ENCODE measurements at regions not wholly inside any gene's neighbourhood (a gene's known extent, or its start where the extent isn't known, plus 50 kb on each side); places are given as distances from the start of the nearest gene placed in this dataset.
A peak's percentile ranks its signal among the peaks of the same experiment; 100 is the strongest.

GRCh38 chr10:4108693-4109092, 323.7 kb upstream of the KLF6 start:
- no peaks in the 10 kb centered on the region for H3K4me1 ChIP-seq
- ATAC-seq (no peak), DNase-seq (no peak)
- no peaks in the 10 kb centered on the region for H3K36me3 ChIP-seq
- H3K27ac ChIP-seq, result no peak overlapping the region
- no peak for TF ChIP-seq CTCF (IDR thresholded peaks at IDR 0.05)
- H3K27me3 ChIP-seq (ENCODE audit: low read depth), result no peaks in the 10 kb centered on the region
- no peak overlapping the region for H3K4me3 ChIP-seq
- no peaks in the 10 kb centered on the region for H3K9me3 ChIP-seq
- intact Hi-C loops (cut with DNase I), result no loop called here

GRCh38 chr10:4107285-4107851, 322.4 kb upstream of the KLF6 start:
- DNase-seq, result no peak
- intact Hi-C loops (cut with DNase I), result no loop called here
- Histone ChIP-seq H3K27ac (no peak overlapping the region), H3K4me1 (no peaks in the 10 kb centered on the region), H3K9me3 (no peaks in the 10 kb centered on the region), H3K36me3 (no peaks in the 10 kb centered on the region), H3K4me3 (no peak overlapping the region), H3K27me3 (ENCODE audit: low read depth) (no peaks in the 10 kb centered on the region)
- ATAC-seq, result peak in 1 of 2 donors; percentile 41
- no peak for TF ChIP-seq CTCF (IDR thresholded peaks at IDR 0.05)

GRCh38 chr10:4103603-4104002, 318.6 kb upstream of the KLF6 start:
- intact Hi-C loops (cut with DNase I), result no loop called here
- Histone ChIP-seq H3K36me3 (no peaks in the 10 kb centered on the region), H3K27me3 (ENCODE audit: low read depth) (no peaks in the 10 kb centered on the region), H3K4me3 (no peak overlapping the region), H3K27ac (no peak overlapping the region), H3K4me1 (no peaks in the 10 kb centered on the region), H3K9me3 (no peaks in the 10 kb centered on the region)
- no peak for TF ChIP-seq CTCF (IDR thresholded peaks at IDR 0.05)
- DNase-seq, result no peak
- no peak for ATAC-seq

GRCh38 chr10:4102802-4103344, 317.9 kb upstream of the KLF6 start:
- no peak for TF ChIP-seq CTCF (IDR thresholded peaks at IDR 0.05)
- ATAC-seq (no peak), DNase-seq (no peak)
- H3K36me3 ChIP-seq, result no peaks in the 10 kb centered on the region
- H3K27me3 ChIP-seq (ENCODE audit: low read depth), result no peaks in the 10 kb centered on the region
- H3K4me1 ChIP-seq, result no peaks in the 10 kb centered on the region
- no peaks in the 10 kb centered on the region for H3K9me3 ChIP-seq
- H3K27ac ChIP-seq, result no peak overlapping the region
- H3K4me3 ChIP-seq, result no peak overlapping the region
- intact Hi-C loops (cut with DNase I), result no loop called here

- Histone ChIP-seq H3K27me3 (ENCODE audit: low read depth) (no peaks in the 10 kb centered on the region), H3K4me3 (no peak overlapping the region), H3K27ac (no peak overlapping the region), H3K4me1 (no peaks in the 10 kb centered on the region), H3K9me3 (no peaks in the 10 kb centered on the region), H3K36me3 (no peaks in the 10 kb centered on the region)
- intact Hi-C loops (cut with DNase I), result no loop called here
- peak; percentile 75 to 82 for ATAC-seq
- no peak for DNase-seq
- no peak for TF ChIP-seq CTCF (IDR thresholded peaks at IDR 0.05)
Observed at GRCh38 chr10:4101918-4102654, 317.1 kb upstream of the KLF6 start.

Data from lower lobe of right lung (tissue), 2 donors.